T1000 (cell line): ENCODE measurements at regions not wholly inside any gene's neighbourhood (a gene's known extent, or its start where the extent isn't known, plus 50 kb on each side); places are given as distances from the start of the nearest gene placed in this dataset.
"Not testable (repeated sequence)": the region's sequence is repeated elsewhere in the genome, so short reads cannot be mapped to it uniquely, and the experiment has no call there.

Source experiments
- DNase-seq: peaks from one replicate; lab custom pipeline; 2025; ENCODE audit warnings: mixed read lengths; lab: John Stamatoyannopoulos, UW

- DNase-seq: no peak
These were observed 106.0 kb upstream of the OR9Q1 start for GRCh38 chr11:57917632-57918031.

GRCh38 chr11:57920971-57921370 is 102.7 kb upstream of the OR9Q1 start:
- DNase-seq: no peak

GRCh38 chr11:57932105-57932504 is 91.6 kb upstream of the OR9Q1 start:
- DNase-seq: no peak

- DNase-seq: no peak
These were observed 88.2 kb upstream of the OR9Q1 start for GRCh38 chr11:57935402-57936049.

GRCh38 chr11:57936050-57936418 is 87.6 kb upstream of the OR9Q1 start:
- DNase-seq: no peak

- DNase-seq: no peak
These were observed 86.2 kb upstream of the OR9Q1 start for GRCh38 chr11:57937431-57937830.

- DNase-seq: no peak
These were observed 85.3 kb upstream of the OR9Q1 start for GRCh38 chr11:57938351-57938750.

GRCh38 chr11:57940044-57940756 is 83.5 kb upstream of the OR9Q1 start:
- DNase-seq: no peak

- no peak for DNase-seq
These were observed 81.8 kb upstream of the OR9Q1 start for GRCh38 chr11:57941875-57942274.

- no peak for DNase-seq
These were observed 80.9 kb upstream of the OR9Q1 start for GRCh38 chr11:57942808-57943207.

GRCh38 chr11:57943766-57944165 is 79.9 kb upstream of the OR9Q1 start:
- not testable (repeated sequence) for DNase-seq

- DNase-seq: no peak
These were observed 77.1 kb upstream of the OR9Q1 start for GRCh38 chr11:57946628-57947027.

GRCh38 chr11:57964660-57965059 is 59.0 kb upstream of the OR9Q1 start:
- DNase-seq: no peak

- DNase-seq: no peak
These were observed 52.2 kb upstream of the OR9Q1 start for GRCh38 chr11:57971272-57972012.

GRCh38 chr11:57972013-57972367 is 51.7 kb upstream of the OR9Q1 start:
- no peak for DNase-seq
